Right cardiac atrium (tissue), 5 donors: ENCODE measurements at regions not wholly inside any gene's neighbourhood (a gene's known extent, or its start where the extent isn't known, plus 50 kb on each side); places are given as distances from the start of the nearest gene placed in this dataset.
A peak's percentile ranks its signal among the peaks of the same experiment; 100 is the strongest.
"Not testable (repeated sequence)": the region's sequence is repeated elsewhere in the genome, so short reads cannot be mapped to it uniquely, and the experiment has no call there.

Experiments
- ATAC-seq, 2 donors: fragments of 200-7000 bp; cut with Tn5 transposase; one replicate each; pipeline versions ENCODE4 v1.8.0 to v1.9.1; 2020; ENCODE audit warnings: moderate library complexity in 2 of 2, mild to moderate bottlenecking in 1 of 2
- DNase-seq, 3 donors: peaks; one replicate each; pipeline ENCODE4 v3.0.0-alpha.2; 2020
- H3K27ac ChIP-seq: one replicate; pipeline ENCODE4 v1.5.1; 2013; ENCODE audit warnings: mild to moderate bottlenecking, low read length, control low read depth, moderate library complexity
- H3K27me3 ChIP-seq: one replicate; pipeline ENCODE4 v1.6.1; 2013; ENCODE audit not compliant: control insufficient read depth, insufficient read depth
- H3K4me1 ChIP-seq: one replicate; pipeline ENCODE4 v1.6.1; 2013; ENCODE audit warnings: low read length; ENCODE audit not compliant: control insufficient read depth, insufficient read depth
- H3K4me3 ChIP-seq: one replicate; pipeline ENCODE4 v1.5.1; 2013; ENCODE audit warnings: low read length, control low read depth
- H3K9me3 ChIP-seq: one replicate; pipeline ENCODE4 v1.6.1; 2013; ENCODE audit warnings: low read length; ENCODE audit not compliant: control insufficient read depth
- WGBS: extraction: QIAGEN DNeasy Blood & Tissue Kit; methylation state at CpG from one replicate; pipeline ENCODE4 v1.1.7; 2013; 5-methylcytosine and 5-hydroxymethylcytosine counted together
- intact Hi-C, 4 donors: fragments of 100-400 bp; cut with DNase I; formaldehyde crosslinking; loops; one replicate each; pipeline versions ENCODE4 v1.11.0 to v1.14.0; 2022 to 2023
- donor health status: healthy with polysubstance abuse.
- donor health status: DM: no; HTN: yes; CAD: no.
- donor health status: DM: no; HTN: no; CAD: no.
- donor health status: DM: no; HTN: yes; CAD: no; lungs with severe emphysema.
- donor health status: DM: yes; HTN: yes; CAD: no.

- H3K27ac ChIP-seq, H3K9me3 ChIP-seq, H3K4me1 ChIP-seq, H3K27me3 ChIP-seq, ATAC-seq, DNase-seq, H3K4me3 ChIP-seq, intact Hi-C loops: not testable (repeated sequence)
- WGBS, result 77% methylated on average over 15 of the region's 16 CpGs
Measured at GRCh38 chr7:73244782-73245311, 63.8 kb downstream of the NSUN5 start.

GRCh38 chr7:73234994-73235717, 73.5 kb downstream of the NSUN5 start:
- H3K4me3 ChIP-seq, H3K27ac ChIP-seq, H3K4me1 ChIP-seq, H3K27me3 ChIP-seq, intact Hi-C loops, H3K9me3 ChIP-seq: not testable (repeated sequence)
- 1% methylated on average over 12 of the region's 72 CpGs for WGBS
- ATAC-seq (peak; percentile 98 to 99), DNase-seq (peak; percentile 92 to 97 (median 97))

GRCh38 chr7:73225745-73226144, 82.9 kb downstream of the NSUN5 start:
- H3K4me1 ChIP-seq, intact Hi-C loops, H3K9me3 ChIP-seq, H3K4me3 ChIP-seq, H3K27ac ChIP-seq, ATAC-seq, DNase-seq, H3K27me3 ChIP-seq: not testable (repeated sequence)
- 82% methylated on average over 14 of the region's 15 CpGs for WGBS

- H3K9me3 ChIP-seq, H3K27ac ChIP-seq, H3K27me3 ChIP-seq, DNase-seq, H3K4me1 ChIP-seq, intact Hi-C loops, ATAC-seq, H3K4me3 ChIP-seq: not testable (repeated sequence)
- no CpG with 5 or more reads among the region's 6 CpGs for WGBS
Measured at GRCh38 chr7:73221724-73222123, 86.9 kb downstream of the NSUN5 start.

- DNase-seq, H3K27ac ChIP-seq, H3K4me3 ChIP-seq, H3K27me3 ChIP-seq, H3K4me1 ChIP-seq, H3K9me3 ChIP-seq, intact Hi-C loops: not testable (repeated sequence)
- peak in 1 of 2 donors; percentile 60 for ATAC-seq
- WGBS, result no CpG with 5 or more reads among the region's 6 CpGs
Measured at GRCh38 chr7:73220766-73221370, 87.8 kb downstream of the NSUN5 start.

- H3K4me1 ChIP-seq, H3K9me3 ChIP-seq, intact Hi-C loops, H3K4me3 ChIP-seq, DNase-seq, H3K27me3 ChIP-seq, H3K27ac ChIP-seq: not testable (repeated sequence)
- peak; percentile 53 to 69 for ATAC-seq
- no CpG with 5 or more reads among the region's 15 CpGs for WGBS
Measured at GRCh38 chr7:73220357-73220756, 88.3 kb downstream of the NSUN5 start.

GRCh38 chr7:73218802-73219201, 89.8 kb downstream of the NSUN5 start:
- ATAC-seq, H3K27me3 ChIP-seq, H3K27ac ChIP-seq, H3K4me1 ChIP-seq, DNase-seq, H3K9me3 ChIP-seq, intact Hi-C loops, H3K4me3 ChIP-seq: not testable (repeated sequence)
- no CpG with 5 or more reads among the region's 2 CpGs for WGBS

GRCh38 chr7:73216046-73216675, 92.5 kb downstream of the NSUN5 start:
- WGBS, result 77% methylated on average over 1 of the region's 10 CpGs
- H3K27ac ChIP-seq, H3K4me1 ChIP-seq, H3K27me3 ChIP-seq, intact Hi-C loops, H3K9me3 ChIP-seq, H3K4me3 ChIP-seq: not testable (repeated sequence)
- DNase-seq (peak in 1 of 3 donors; percentile 14), ATAC-seq (peak; percentile 5 to 20)

GRCh38 chr7:73215232-73215631, 93.4 kb downstream of the NSUN5 start:
- intact Hi-C loops, ATAC-seq, H3K4me3 ChIP-seq, H3K9me3 ChIP-seq, DNase-seq, H3K27ac ChIP-seq, H3K27me3 ChIP-seq, H3K4me1 ChIP-seq: not testable (repeated sequence)
- WGBS, result no CpG with 5 or more reads among the region's 7 CpGs

- 66% methylated on average over 4 of the region's 4 CpGs for WGBS
- H3K9me3 ChIP-seq, H3K27me3 ChIP-seq, intact Hi-C loops, H3K4me1 ChIP-seq, H3K27ac ChIP-seq, H3K4me3 ChIP-seq: not testable (repeated sequence)
- peak in 2 of 3 donors; percentile 40 to 50 for DNase-seq
- peak in 1 of 2 donors; percentile 4 for ATAC-seq
Measured at GRCh38 chr7:73214471-73214870, 94.2 kb downstream of the NSUN5 start.

GRCh38 chr7:73213076-73213475, 95.5 kb downstream of the NSUN5 start:
- H3K27ac ChIP-seq, intact Hi-C loops, H3K9me3 ChIP-seq, H3K4me3 ChIP-seq, H3K4me1 ChIP-seq, H3K27me3 ChIP-seq: not testable (repeated sequence)
- DNase-seq (peak in 2 of 3 donors; percentile 47 to 55), ATAC-seq (peak; percentile 35 to 37)
- 48% methylated on average over 4 of the region's 7 CpGs for WGBS
